HepG2 (cell line): ENCODE measurements at regions not wholly inside any gene's neighbourhood (a gene's known extent, or its start where the extent isn't known, plus 50 kb on each side); places are given as distances from the start of the nearest gene placed in this dataset.

Experiments used
- FOXA3 ChIP-seq: IDR thresholded peaks from 2 replicates; pipeline ENCODE4 v1.6.1; 2016; ENCODE audit warnings: missing genetic modification reagents, missing compliant biosample characterization
- HNRNPLL ChIP-seq: fragments of 200-400 bp; formaldehyde crosslinking; IDR thresholded peaks from 2 replicates; pipeline ENCODE4 v1.6.1; 2017; ENCODE audit warnings: mild to moderate bottlenecking, low read depth, low read length; ENCODE audit not compliant: poor library complexity, severe bottlenecking
- SMAD9 ChIP-seq: sonication (generic); formaldehyde crosslinking; IDR thresholded peaks from 2 replicates; pipeline ENCODE4 v1.5.1; 2020; ENCODE audit warnings: mild to moderate bottlenecking, missing genetic modification reagents
- SNRNP70 ChIP-seq: fragments of 200-400 bp; formaldehyde crosslinking; IDR thresholded peaks from 2 replicates; pipeline ENCODE4 v1.6.1; 2017; ENCODE audit warnings: mild to moderate bottlenecking, low read depth, low read length, moderate library complexity
- ZFP82 ChIP-seq: sonication (generic); formaldehyde crosslinking; IDR thresholded peaks from 2 replicates; pipeline ENCODE4 v1.5.1; 2020; ENCODE audit warnings: mild to moderate bottlenecking, missing genetic modification reagents, borderline replicate concordance
- ZFX ChIP-seq: sonication (generic); formaldehyde crosslinking; IDR thresholded peaks from 2 replicates; pipeline ENCODE4 v1.4.0; 2020; ENCODE audit warnings: mild to moderate bottlenecking, low read depth, missing genetic modification reagents, moderate library complexity
- ZKSCAN8 ChIP-seq: IDR thresholded peaks from 2 replicates; pipeline ENCODE4 v1.6.1; 2016; ENCODE audit warnings: borderline replicate concordance, missing genetic modification reagents, missing compliant biosample characterization
- ZNF101 ChIP-seq: sonication (generic); formaldehyde crosslinking; IDR thresholded peaks from 2 replicates; pipeline ENCODE4 v1.4.0; 2020; ENCODE audit warnings: mild to moderate bottlenecking, low read depth, missing genetic modification reagents, borderline replicate concordance
- TF ChIP-seq, protein P1 (sequence below), 2 experiments: fragments of 450-650 bp in 1 of 2; sonication (generic) in 1 of 2; formaldehyde crosslinking in 1 of 2; IDR thresholded peaks; 2 replicates each; pipeline versions ENCODE4 v1.6.1 to v1.8.0; 2016 to 2022; ENCODE audit warnings: antibody characterized with exemption in 1 of 2, mild to moderate bottlenecking in 1 of 2, missing genetic modification reagents in 1 of 2
- TF ChIP-seq, protein P2 (sequence below): sonication (generic); formaldehyde crosslinking; IDR thresholded peaks from 2 replicates; pipeline ENCODE4 v1.8.0; 2022; ENCODE audit warnings: mild to moderate bottlenecking, missing genetic modification reagents, borderline replicate concordance
- TF ChIP-seq, protein P3 (sequence below): IDR thresholded peaks from 2 replicates; pipeline ENCODE4 v1.6.1; 2016; ENCODE audit warnings: mild to moderate bottlenecking, missing biosample characterization, missing genetic modification reagents
- TF ChIP-seq, protein P4 (sequence below): sonication (generic); formaldehyde crosslinking; IDR thresholded peaks from 2 replicates; pipeline ENCODE4 v1.4.0; 2020; ENCODE audit warnings: mild to moderate bottlenecking, missing genetic modification reagents, borderline replicate concordance

DNA sequence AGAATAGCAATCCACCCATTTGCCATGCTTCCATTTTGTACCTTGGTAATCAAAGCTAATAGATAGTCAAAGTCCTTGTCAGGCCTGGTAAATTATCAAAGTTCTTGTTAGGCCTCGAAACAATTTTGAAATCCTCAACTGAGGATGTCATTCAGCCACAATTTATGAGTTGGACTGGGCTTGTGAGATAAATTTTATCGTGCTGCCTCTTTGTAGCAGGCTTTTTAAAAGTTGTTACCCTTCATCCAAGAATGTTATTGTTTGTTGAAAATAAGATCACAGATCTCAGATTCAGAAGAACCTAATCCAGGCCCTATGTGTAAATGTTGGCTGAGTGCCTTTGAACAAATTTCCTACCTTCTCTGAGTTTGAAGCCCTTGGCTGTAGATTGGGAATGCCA, 143.3 kb upstream of the PROK2 start (continued):
- TF ChIP-seq, protein P1, sequence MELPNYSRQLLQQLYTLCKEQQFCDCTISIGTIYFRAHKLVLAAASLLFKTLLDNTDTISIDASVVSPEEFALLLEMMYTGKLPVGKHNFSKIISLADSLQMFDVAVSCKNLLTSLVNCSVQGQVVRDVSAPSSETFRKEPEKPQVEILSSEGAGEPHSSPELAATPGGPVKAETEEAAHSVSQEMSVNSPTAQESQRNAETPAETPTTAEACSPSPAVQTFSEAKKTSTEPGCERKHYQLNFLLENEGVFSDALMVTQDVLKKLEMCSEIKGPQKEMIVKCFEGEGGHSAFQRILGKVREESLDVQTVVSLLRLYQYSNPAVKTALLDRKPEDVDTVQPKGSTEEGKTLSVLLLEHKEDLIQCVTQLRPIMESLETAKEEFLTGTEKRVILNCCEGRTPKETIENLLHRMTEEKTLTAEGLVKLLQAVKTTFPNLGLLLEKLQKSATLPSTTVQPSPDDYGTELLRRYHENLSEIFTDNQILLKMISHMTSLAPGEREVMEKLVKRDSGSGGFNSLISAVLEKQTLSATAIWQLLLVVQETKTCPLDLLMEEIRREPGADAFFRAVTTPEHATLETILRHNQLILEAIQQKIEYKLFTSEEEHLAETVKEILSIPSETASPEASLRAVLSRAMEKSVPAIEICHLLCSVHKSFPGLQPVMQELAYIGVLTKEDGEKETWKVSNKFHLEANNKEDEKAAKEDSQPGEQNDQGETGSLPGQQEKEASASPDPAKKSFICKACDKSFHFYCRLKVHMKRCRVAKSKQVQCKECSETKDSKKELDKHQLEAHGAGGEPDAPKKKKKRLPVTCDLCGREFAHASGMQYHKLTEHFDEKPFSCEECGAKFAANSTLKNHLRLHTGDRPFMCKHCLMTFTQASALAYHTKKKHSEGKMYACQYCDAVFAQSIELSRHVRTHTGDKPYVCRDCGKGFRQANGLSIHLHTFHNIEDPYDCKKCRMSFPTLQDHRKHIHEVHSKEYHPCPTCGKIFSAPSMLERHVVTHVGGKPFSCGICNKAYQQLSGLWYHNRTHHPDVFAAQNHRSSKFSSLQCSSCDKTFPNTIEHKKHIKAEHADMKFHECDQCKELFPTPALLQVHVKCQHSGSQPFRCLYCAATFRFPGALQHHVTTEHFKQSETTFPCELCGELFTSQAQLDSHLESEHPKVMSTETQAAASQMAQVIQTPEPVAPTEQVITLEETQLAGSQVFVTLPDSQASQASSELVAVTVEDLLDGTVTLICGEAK (IDR thresholded peaks at IDR 0.05): no peak
- TF ChIP-seq, protein P1 (CRISPR knock-in tag; IDR thresholded peaks at IDR 0.05): no peak
- TF ChIP-seq, protein P2, sequence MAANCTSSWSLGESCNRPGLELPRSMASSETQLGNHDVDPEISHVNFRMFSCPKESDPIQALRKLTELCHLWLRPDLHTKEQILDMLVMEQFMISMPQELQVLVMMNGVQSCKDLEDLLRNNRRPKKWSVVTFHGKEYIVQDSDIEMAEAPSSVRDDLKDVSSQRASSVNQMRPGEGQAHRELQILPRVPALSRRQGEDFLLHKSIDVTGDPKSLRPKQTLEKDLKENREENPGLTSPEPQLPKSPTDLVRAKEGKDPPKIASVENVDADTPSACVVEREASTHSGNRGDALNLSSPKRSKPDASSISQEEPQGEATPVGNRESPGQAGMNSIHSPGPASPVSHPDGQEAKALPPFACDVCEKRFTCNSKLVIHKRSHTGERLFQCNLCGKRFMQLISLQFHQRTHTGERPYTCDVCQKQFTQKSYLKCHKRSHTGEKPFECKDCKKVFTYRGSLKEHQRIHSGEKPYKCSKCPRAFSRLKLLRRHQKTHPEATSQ: no peak
- no peak for TF ChIP-seq ZKSCAN8 (CRISPR knock-in tag)
- TF ChIP-seq ZFP82: no peak
- no peak for TF ChIP-seq HNRNPLL
- no peak for TF ChIP-seq FOXA3 (CRISPR knock-in tag)
- TF ChIP-seq ZFX (CRISPR knock-in tag): no peak
- TF ChIP-seq, protein P3, sequence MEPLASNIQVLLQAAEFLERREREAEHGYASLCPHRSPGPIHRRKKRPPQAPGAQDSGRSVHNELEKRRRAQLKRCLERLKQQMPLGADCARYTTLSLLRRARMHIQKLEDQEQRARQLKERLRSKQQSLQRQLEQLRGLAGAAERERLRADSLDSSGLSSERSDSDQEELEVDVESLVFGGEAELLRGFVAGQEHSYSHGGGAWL: no peak
- TF ChIP-seq SNRNP70: no peak
- TF ChIP-seq ZNF101 (CRISPR knock-in tag): no peak
- no peak for TF ChIP-seq SMAD9
- TF ChIP-seq, protein P4, sequence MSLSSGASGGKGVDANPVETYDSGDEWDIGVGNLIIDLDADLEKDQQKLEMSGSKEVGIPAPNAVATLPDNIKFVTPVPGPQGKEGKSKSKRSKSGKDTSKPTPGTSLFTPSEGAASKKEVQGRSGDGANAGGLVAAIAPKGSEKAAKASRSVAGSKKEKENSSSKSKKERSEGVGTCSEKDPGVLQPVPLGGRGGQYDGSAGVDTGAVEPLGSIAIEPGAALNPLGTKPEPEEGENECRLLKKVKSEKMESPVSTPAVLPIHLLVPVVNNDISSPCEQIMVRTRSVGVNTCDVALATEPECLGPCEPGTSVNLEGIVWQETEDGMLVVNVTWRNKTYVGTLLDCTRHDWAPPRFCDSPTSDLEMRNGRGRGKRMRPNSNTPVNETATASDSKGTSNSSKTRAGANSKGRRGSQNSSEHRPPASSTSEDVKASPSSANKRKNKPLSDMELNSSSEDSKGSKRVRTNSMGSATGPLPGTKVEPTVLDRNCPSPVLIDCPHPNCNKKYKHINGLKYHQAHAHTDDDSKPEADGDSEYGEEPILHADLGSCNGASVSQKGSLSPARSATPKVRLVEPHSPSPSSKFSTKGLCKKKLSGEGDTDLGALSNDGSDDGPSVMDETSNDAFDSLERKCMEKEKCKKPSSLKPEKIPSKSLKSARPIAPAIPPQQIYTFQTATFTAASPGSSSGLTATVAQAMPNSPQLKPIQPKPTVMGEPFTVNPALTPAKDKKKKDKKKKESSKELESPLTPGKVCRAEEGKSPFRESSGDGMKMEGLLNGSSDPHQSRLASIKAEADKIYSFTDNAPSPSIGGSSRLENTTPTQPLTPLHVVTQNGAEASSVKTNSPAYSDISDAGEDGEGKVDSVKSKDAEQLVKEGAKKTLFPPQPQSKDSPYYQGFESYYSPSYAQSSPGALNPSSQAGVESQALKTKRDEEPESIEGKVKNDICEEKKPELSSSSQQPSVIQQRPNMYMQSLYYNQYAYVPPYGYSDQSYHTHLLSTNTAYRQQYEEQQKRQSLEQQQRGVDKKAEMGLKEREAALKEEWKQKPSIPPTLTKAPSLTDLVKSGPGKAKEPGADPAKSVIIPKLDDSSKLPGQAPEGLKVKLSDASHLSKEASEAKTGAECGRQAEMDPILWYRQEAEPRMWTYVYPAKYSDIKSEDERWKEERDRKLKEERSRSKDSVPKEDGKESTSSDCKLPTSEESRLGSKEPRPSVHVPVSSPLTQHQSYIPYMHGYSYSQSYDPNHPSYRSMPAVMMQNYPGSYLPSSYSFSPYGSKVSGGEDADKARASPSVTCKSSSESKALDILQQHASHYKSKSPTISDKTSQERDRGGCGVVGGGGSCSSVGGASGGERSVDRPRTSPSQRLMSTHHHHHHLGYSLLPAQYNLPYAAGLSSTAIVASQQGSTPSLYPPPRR (CRISPR knock-in tag): no peak
